Testis (tissue), 2 donors: ENCODE measurements at regions not wholly inside any gene's neighbourhood (a gene's known extent, or its start where the extent isn't known, plus 50 kb on each side); places are given as distances from the start of the nearest gene placed in this dataset.

Experiments used
- DNase-seq: peaks from one replicate; pipeline ENCODE4 v3.0.0-alpha.2; 2019
- H3K27ac ChIP-seq, 2 donors: fragments of 200-600 bp; sonication (generic); one replicate each; pipeline ENCODE4 v1.5.1; 2019
- H3K27me3 ChIP-seq: fragments of 200-600 bp; sonication (generic); one replicate; pipeline ENCODE4 v1.5.1; 2019
- H3K36me3 ChIP-seq: fragments of 200-600 bp; sonication (generic); one replicate; pipeline ENCODE4 v1.5.1; 2017; ENCODE audit warnings: low read depth; ENCODE audit errors: missing control alignments
- H3K4me1 ChIP-seq: fragments of 200-600 bp; sonication (generic); one replicate; pipeline ENCODE4 v1.5.1; 2019
- H3K4me3 ChIP-seq, 2 donors: fragments of 200-600 bp; sonication (generic); one replicate each; pipeline ENCODE4 v1.5.1; 2017 to 2019
- H3K9me3 ChIP-seq: fragments of 200-600 bp; sonication (generic); one replicate; pipeline ENCODE4 v1.5.1; 2017
- CTCF ChIP-seq, 3 experiments: fragments of 450-650 bp in 2 of 3; fragments of 200-600 bp in 1 of 3; sonication (generic) in 1 of 3; IDR thresholded peaks; one replicate each; pipeline ENCODE4 v1.5.1; 2016 to 2019; ENCODE audit warnings: antibody characterized with exemption in 3 of 3, mild to moderate bottlenecking in 2 of 3, moderate library complexity in 1 of 3
- POLR2A ChIP-seq: fragments of 450-650 bp; IDR thresholded peaks from one replicate; pipeline ENCODE4 v1.6.1; 2017; ENCODE audit warnings: antibody characterized with exemption, mild to moderate bottlenecking, moderate library complexity
- WGBS, 2 donors: methylation state at CpG; one replicate each; pipeline ENCODE4 v1.1.5; 2018; 5-methylcytosine and 5-hydroxymethylcytosine counted together
- intact Hi-C: fragments of 100-400 bp; cut with DNase I; formaldehyde crosslinking; loops from one replicate; pipeline ENCODE4 v1.15.1; 2023; ENCODE audit warnings: low total_unique reads

GRCh38 chr12:131415781-131416180 lies 295.1 kb upstream of the SFSWAP start:
- TF ChIP-seq CTCF (IDR thresholded peaks at IDR 0.05) (no peak), POLR2A (no peak)
- DNase-seq: peak; percentile 59
- H3K27ac ChIP-seq: no peak overlapping the region
- 66 to 69% methylated on average over 4 of the region's 4 CpGs for WGBS, 2 donors
- intact Hi-C loops: no loop called here
- H3K4me3 ChIP-seq: no peak overlapping the region
- no peaks in the 10 kb centered on the region for H3K4me1 ChIP-seq
- H3K9me3 ChIP-seq: no peaks in the 10 kb centered on the region
- H3K27me3 ChIP-seq: no peaks in the 10 kb centered on the region
- no peaks in the 10 kb centered on the region for H3K36me3 ChIP-seq

GRCh38 chr12:131418121-131418520 lies 292.8 kb upstream of the SFSWAP start:
- TF ChIP-seq POLR2A (no peak), CTCF (IDR thresholded peaks at IDR 0.05) (no peak)
- Histone ChIP-seq H3K9me3 (no peaks in the 10 kb centered on the region), H3K4me1 (peaks cover 6% of the 10 kb centered on the region), H3K27ac (no peak overlapping the region), H3K4me3 (no peak overlapping the region), H3K27me3 (no peaks in the 10 kb centered on the region), H3K36me3 (no peaks in the 10 kb centered on the region)
- DNase-seq: no peak
- WGBS, 2 donors: 74 to 75% methylated on average over 8 of the region's 8 CpGs
- intact Hi-C loops: no loop called here

GRCh38 chr12:131418884-131419283 lies 292.0 kb upstream of the SFSWAP start:
- intact Hi-C loops: no loop called here
- no peak for DNase-seq
- Histone ChIP-seq H3K36me3 (no peaks in the 10 kb centered on the region), H3K4me1 (peaks cover 6% of the 10 kb centered on the region), H3K9me3 (no peaks in the 10 kb centered on the region), H3K27ac (no peak overlapping the region), H3K4me3 (no peak overlapping the region), H3K27me3 (no peaks in the 10 kb centered on the region)
- WGBS, 2 donors: 73 to 94% methylated on average over 2 of the region's 2 CpGs
- no peak for TF ChIP-seq POLR2A
- TF ChIP-seq CTCF (IDR thresholded peaks at IDR 0.05): no peak

- WGBS, 2 donors: 61 to 66% methylated on average over 13 of the region's 13 CpGs
- intact Hi-C loops: no loop called here
- H3K27me3 ChIP-seq: no peaks in the 10 kb centered on the region
- no peaks in the 10 kb centered on the region for H3K36me3 ChIP-seq
- no peak overlapping the region for H3K4me3 ChIP-seq
- no peaks in the 10 kb centered on the region for H3K9me3 ChIP-seq
- no peak for DNase-seq
- TF ChIP-seq POLR2A (no peak), CTCF (IDR thresholded peaks at IDR 0.05) (no peak)
- peaks cover 6% of the 10 kb centered on the region for H3K4me1 ChIP-seq
- no peak overlapping the region for H3K27ac ChIP-seq
These were observed 289.9 kb upstream of the SFSWAP start for GRCh38 chr12:131420867-131421447.

- 71 to 78% methylated on average over 9 to 10 of the region's 10 CpGs for WGBS, 2 donors
- no peak for DNase-seq
- Histone ChIP-seq H3K4me3 (no peak overlapping the region), H3K4me1 (peaks cover 6% of the 10 kb centered on the region), H3K27ac (no peak overlapping the region), H3K27me3 (no peaks in the 10 kb centered on the region), H3K9me3 (no peaks in the 10 kb centered on the region), H3K36me3 (no peaks in the 10 kb centered on the region)
- intact Hi-C loops: no loop called here
- TF ChIP-seq CTCF (IDR thresholded peaks at IDR 0.05) (no peak), POLR2A (no peak)
These were observed 289.2 kb upstream of the SFSWAP start for GRCh38 chr12:131421509-131422186.
